PC-3 (cell line): ENCODE measurements at regions not wholly inside any gene's neighbourhood (a gene's known extent, or its start where the extent isn't known, plus 50 kb on each side); places are given as distances from the start of the nearest gene placed in this dataset.

Experiments
- ATAC-seq: fragments of 200-7000 bp; cut with Tn5 transposase; 2 replicates; pipeline ENCODE4 v1.9.1; 2020; ENCODE audit warnings: mild to moderate bottlenecking, moderate library complexity
- BruUV-seq: library from RNA; stranded (reverse); fragments of 400-500 nt; replicated peaks from 2 replicates; lab custom pipeline; 2021; lab: Mats Ljungman, UMichigan
- CTCF ChIA-PET: fragments of 300-600 bp; sonication (Branson Sonifier 250); formaldehyde crosslinking; loops from one replicate; lab custom pipeline; 2022; ENCODE audit warnings: antibody characterized with exemption; lab: Charles Lee
- POLR2A ChIA-PET: fragments of 300-600 bp; sonication (Branson Sonifier 250); formaldehyde crosslinking; loops from one replicate; lab custom pipeline; 2022; ENCODE audit warnings: antibody characterized with exemption; ENCODE audit not compliant: unreplicated experiment; lab: Charles Lee
- DNase-seq: peaks from one replicate; pipeline ENCODE4 v3.0.0-alpha.2; 2015
- H2AFZ ChIP-seq: fragments of 300-600 bp; sonication (generic); 2 replicates; pipeline ENCODE4 v1.6.0; 2016; ENCODE audit warnings: antibody characterized with exemption, low read length
- H3F3A ChIP-seq: fragments of 300-600 bp; sonication (generic); one replicate; pipeline ENCODE4 v1.6.0; 2017; ENCODE audit warnings: antibody characterized with exemption, low read length, control low read depth, mild to moderate bottlenecking; ENCODE audit not compliant: unreplicated experiment
- H3K27ac ChIP-seq: fragments of 300-600 bp; sonication (generic); 2 replicates; pipeline ENCODE4 v1.5.1; 2016; ENCODE audit warnings: mild to moderate bottlenecking, low read length
- H3K27me3 ChIP-seq: fragments of 300-600 bp; sonication (generic); 2 replicates; pipeline ENCODE4 v1.6.1; 2016; ENCODE audit warnings: low read length, mixed read lengths
- H3K36me3 ChIP-seq: fragments of 300-600 bp; sonication (generic); 2 replicates; pipeline ENCODE4 v1.6.1; 2016; ENCODE audit warnings: low read depth, mixed run types, low read length, mixed read lengths
- H3K4me1 ChIP-seq: fragments of 300-600 bp; sonication (generic); 2 replicates; pipeline ENCODE4 v1.5.1; 2016; ENCODE audit warnings: low read length; ENCODE audit not compliant: insufficient read depth
- H3K4me2 ChIP-seq: fragments of 300-600 bp; sonication (generic); 2 replicates; pipeline ENCODE4 v1.6.0; 2016; ENCODE audit warnings: low read length
- H3K4me3 ChIP-seq: fragments of 300-600 bp; sonication (generic); 2 replicates; pipeline ENCODE4 v1.5.1; 2016; ENCODE audit warnings: mild to moderate bottlenecking, low read length, mixed read lengths
- H3K79me2 ChIP-seq: fragments of 300-600 bp; sonication (generic); 2 replicates; pipeline ENCODE4 v1.6.1; 2017; ENCODE audit warnings: low read length, mixed read lengths
- H3K9ac ChIP-seq: fragments of 300-600 bp; sonication (generic); 2 replicates; pipeline ENCODE4 v1.6.0; 2016; ENCODE audit warnings: mild to moderate bottlenecking, low read length
- H3K9me2 ChIP-seq: fragments of 300-600 bp; sonication (generic); replicated peaks from 2 replicates; pipeline ENCODE4 v1.6.1; 2016; ENCODE audit warnings: mixed run types, low read length, mixed read lengths
- H3K9me3 ChIP-seq: fragments of 300-600 bp; sonication (generic); 2 replicates; pipeline ENCODE4 v1.6.1; 2016; ENCODE audit warnings: low read length, mixed read lengths
- H4K20me1 ChIP-seq: fragments of 300-600 bp; sonication (generic); 2 replicates; pipeline ENCODE4 v1.6.1; 2016; ENCODE audit warnings: low read length, mixed read lengths
- CTCF ChIP-seq: fragments of 300-600 bp; sonication (generic); conservative IDR thresholded peaks from 2 replicates; pipeline ENCODE4 v1.5.1; 2017; ENCODE audit warnings: antibody characterized with exemption, low read depth, mild to moderate bottlenecking, low read length
- EZH2 ChIP-seq: fragments of 300-600 bp; sonication (generic); IDR thresholded peaks from one replicate; pipeline ENCODE4 v1.6.1; 2017; ENCODE audit warnings: antibody characterized with exemption, mild to moderate bottlenecking, low read length; ENCODE audit not compliant: unreplicated experiment
- EZH2phosphoT487 ChIP-seq: fragments of 300-600 bp; sonication (generic); IDR thresholded peaks from 2 replicates; pipeline ENCODE4 v1.6.1; 2018; ENCODE audit warnings: mild to moderate bottlenecking, antibody characterized with exemption, low read length, borderline replicate concordance
- intact Hi-C: fragments of 100-400 bp; cut with micrococcal nuclease; formaldehyde crosslinking; loops from 2 replicates; pipeline ENCODE4 v1.9.0; 2023

- TF ChIP-seq EZH2 (no peak), EZH2phosphoT487 (no peak), CTCF (no peak)
- Histone ChIP-seq H3K27ac (no peak overlapping the region), H3K27me3 (peaks cover 12% of the 10 kb centered on the region), H3K79me2 (no peaks in the 10 kb centered on the region), H3K4me3 (no peak overlapping the region), H3K4me2 (no peak overlapping the region), H3K9me2 (no peaks in the 10 kb centered on the region), H3K4me1 (no peaks in the 10 kb centered on the region), H2AFZ (no peak overlapping the region), H3F3A (no peaks in the 10 kb centered on the region), H3K36me3 (no peaks in the 10 kb centered on the region), H3K9ac (no peak overlapping the region), H4K20me1 (no peaks in the 10 kb centered on the region), H3K9me3 (no peaks in the 10 kb centered on the region)
- DNase-seq (no peak), ATAC-seq (no peak)
- no TSS peak for BruUV-seq
- intact Hi-C loops = no loop called here
- CTCF ChIA-PET = no interaction called here
- POLR2A ChIA-PET = interaction anchor here (0.6 kb wide), 1 partner anchor 19 kb away, joined by 4 read pairs; no protein-coding TSS in a partner anchor
These were observed 468.7 kb upstream of the FAM241A start for GRCh38 chr4:111676533-111676932.

DNA sequence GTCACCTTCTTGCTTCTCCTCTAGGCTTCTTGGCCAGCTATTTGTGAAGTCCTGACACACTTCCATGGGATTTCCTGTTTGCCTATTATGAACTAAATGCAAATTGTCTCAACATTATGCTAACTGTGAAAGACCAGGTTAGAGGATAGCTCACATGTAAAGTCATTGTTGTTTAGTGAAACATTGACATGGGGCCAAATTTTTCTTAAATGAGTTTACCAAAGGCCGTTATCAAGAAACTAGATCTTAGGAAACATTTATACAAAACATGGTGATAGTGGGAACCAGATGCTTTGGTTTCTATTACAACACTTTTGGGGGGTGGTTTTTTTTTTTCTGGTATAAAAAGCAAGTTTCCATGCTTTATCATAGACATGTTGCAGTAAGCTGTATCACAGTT, 466.8 kb upstream of the FAM241A start:
- no peak overlapping the region for H3K27ac ChIP-seq
- no peaks in the 10 kb centered on the region for H3K4me1 ChIP-seq
- no peaks in the 10 kb centered on the region for H3K79me2 ChIP-seq
- DNase-seq (no peak), ATAC-seq (no peak)
- H3K9ac ChIP-seq = no peak overlapping the region
- H3K27me3 ChIP-seq = peaks cover 8% of the 10 kb centered on the region
- H3K4me3 ChIP-seq = no peak overlapping the region
- no peak overlapping the region for H3K4me2 ChIP-seq
- H3F3A ChIP-seq = no peaks in the 10 kb centered on the region
- BruUV-seq = no TSS peak
- no peaks in the 10 kb centered on the region for H4K20me1 ChIP-seq
- no peaks in the 10 kb centered on the region for H3K9me3 ChIP-seq
- H3K9me2 ChIP-seq = no peaks in the 10 kb centered on the region
- no peak overlapping the region for H2AFZ ChIP-seq
- intact Hi-C loops = no loop called here
- POLR2A ChIA-PET = no interaction called here
- no peak for TF ChIP-seq CTCF
- TF ChIP-seq EZH2phosphoT487 = no peak
- TF ChIP-seq EZH2 = no peak
- CTCF ChIA-PET = no interaction called here
- no peaks in the 10 kb centered on the region for H3K36me3 ChIP-seq

DNA sequence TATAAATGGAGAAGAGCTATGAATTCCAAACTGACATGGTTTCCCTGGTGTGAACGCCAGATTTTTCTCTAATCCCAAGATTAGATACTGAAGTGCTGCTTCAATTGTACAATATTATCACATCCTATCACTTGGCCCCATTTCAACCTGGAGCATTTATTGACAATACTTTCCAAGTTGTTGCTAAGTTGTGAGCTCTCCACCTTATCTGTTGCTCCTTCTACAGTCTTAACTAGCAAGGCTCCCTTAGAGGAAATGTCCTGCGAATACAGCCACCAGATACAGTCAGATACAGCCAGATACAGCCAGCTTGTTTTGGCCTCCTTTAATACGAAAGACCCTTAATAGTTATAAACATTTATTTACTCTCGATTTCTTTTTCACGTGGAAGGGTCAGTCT, 466.3 kb upstream of the FAM241A start:
- ChIA-PET POLR2A (no interaction called here), CTCF (no interaction called here)

More for the DNA sequence above, 466.3 kb upstream of the FAM241A start:
- Histone ChIP-seq H4K20me1 (no peaks in the 10 kb centered on the region), H3K27ac (no peak overlapping the region), H3K4me3 (no peak overlapping the region), H3K27me3 (peaks cover 5% of the 10 kb centered on the region), H3K4me2 (no peak overlapping the region), H3K9me3 (no peaks in the 10 kb centered on the region), H3F3A (no peaks in the 10 kb centered on the region), H2AFZ (no peak overlapping the region), H3K9ac (no peak overlapping the region), H3K9me2 (no peaks in the 10 kb centered on the region), H3K4me1 (no peaks in the 10 kb centered on the region), H3K79me2 (no peaks in the 10 kb centered on the region), H3K36me3 (no peaks in the 10 kb centered on the region)
- DNase-seq (no peak), ATAC-seq (no peak)
- no TSS peak for BruUV-seq
- intact Hi-C loops = no loop called here
- TF ChIP-seq CTCF = no peak
- TF ChIP-seq EZH2 = no peak
- TF ChIP-seq EZH2phosphoT487 = no peak
